NCI-H2196 (cell line): ENCODE measurements at regions not wholly inside any gene's neighbourhood (a gene's known extent, or its start where the extent isn't known, plus 50 kb on each side); places are given as distances from the start of the nearest gene placed in this dataset.

Source experiments
- DNase-seq: peaks from one replicate; lab custom pipeline; 2025; ENCODE audit not compliant: unreplicated experiment; lab: John Stamatoyannopoulos, UW

DNA sequence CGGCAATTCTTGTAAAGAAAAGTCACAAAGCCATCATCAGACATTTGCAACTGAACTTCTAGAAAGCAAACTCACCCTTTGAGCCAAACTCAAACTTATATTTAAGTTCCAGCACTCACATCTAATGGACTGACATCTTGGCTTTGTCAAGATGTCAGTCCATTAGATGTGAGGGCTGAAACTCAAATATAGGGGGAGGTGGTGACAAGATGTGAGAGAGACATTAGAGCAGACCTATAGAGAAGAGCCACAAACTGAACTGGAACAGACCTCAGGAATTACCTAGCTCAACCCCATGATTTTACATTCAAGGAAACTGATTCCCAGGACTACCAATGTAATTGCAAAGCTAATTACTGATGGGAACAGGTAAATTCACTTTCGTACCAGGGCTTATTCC is 543.8 kb downstream of the TNS1 start:
- no peak for DNase-seq

DNA sequence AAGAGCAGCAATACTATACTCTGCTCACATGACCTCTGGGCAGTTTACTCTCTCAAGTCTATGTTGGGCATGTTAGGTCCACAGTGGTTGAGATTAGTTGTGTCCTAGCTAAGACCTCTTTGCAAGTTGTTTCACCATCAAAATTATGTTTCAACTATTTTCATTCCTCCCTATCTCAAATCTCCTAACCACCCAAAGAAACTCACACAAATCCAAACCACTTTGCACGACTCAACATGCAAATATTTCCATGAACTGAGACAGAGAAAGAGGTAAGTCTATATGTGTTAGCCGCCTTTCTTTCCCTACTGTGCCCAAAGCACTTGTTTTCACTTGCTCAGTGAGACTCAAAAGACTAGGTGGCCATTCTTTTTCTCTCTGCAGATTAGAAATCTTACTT is 546.8 kb downstream of the TNS1 start:
- no peak for DNase-seq

DNA sequence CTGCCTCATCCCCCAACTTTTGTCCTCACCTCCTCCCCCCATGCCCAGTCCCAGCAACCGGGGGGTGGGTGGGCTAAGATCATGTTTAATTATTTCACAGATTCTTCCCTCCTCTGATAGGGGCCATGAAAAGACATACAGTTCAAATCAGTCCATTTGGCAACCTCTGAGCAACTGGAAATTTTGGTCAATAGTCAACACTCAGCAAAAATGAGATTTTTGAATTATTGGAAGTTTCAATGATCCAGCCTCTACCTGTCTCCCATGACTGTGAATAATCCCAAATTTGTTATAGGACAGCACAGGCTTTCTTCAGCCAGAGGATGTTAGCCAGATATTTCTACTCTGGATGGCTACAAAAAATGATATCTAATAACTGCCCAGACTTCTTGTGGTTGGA is 549.9 kb downstream of the TNS1 start:
- DNase-seq: no peak

DNA sequence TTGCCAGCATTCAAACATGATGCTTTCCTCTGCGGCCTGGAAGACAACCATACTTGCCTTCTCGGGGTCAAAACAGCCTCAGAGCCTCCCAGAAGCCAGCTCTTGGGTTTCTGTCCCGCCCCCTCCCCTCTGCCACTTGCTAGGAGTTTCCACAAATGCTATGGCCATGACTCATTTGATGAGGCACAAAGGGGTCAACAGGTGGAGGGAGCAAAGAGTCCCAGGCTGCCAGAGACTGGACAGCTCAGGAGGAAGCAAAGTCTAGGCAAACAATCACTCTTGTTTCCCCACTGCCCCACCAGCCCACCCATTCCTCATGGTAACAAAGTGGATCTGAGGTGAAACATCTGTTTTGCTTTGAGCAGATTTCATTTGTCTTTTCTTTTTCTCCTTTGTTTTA is 551.1 kb downstream of the TNS1 start:
- DNase-seq: no peak

DNA sequence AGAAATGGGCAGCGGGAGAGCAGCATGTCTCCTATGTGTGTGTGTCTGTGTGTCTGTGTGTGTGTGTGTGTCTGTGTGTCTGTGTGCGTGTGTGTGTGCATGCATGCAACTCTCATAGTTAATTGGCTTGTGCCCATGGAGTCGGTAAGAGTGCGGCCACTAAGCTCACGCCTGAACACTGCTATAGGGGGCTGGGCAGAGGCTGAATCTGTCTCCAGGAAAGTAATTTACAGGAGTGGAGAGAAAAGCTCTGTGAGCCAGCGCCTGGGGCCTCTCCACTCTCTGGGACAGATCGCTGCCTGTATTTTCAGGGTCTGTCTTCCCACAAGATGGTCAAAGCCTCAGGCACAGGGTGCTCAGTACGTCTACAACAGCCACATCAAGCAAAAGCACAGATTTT is 553.4 kb downstream of the TNS1 start:
- no peak for DNase-seq

DNA sequence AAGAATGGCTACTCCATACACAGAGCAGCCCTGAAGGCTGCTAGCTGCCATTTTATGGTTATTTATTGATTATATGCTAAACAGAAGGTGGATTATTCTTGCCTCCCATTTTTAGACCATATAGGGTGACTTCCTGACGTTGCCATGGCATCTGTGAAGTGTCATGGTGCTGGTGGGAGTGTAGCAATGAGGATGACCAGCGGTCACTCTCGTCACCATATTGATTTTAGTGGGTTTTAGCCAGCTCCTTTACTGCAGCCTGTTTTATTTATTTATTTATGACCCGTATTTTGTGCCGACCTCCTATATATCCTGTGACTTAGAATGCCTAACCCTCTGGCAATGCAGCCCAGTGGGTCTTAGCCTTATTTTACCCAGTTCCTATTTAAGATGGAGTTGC is 553.9 kb downstream of the TNS1 start:
- no peak for DNase-seq

DNA sequence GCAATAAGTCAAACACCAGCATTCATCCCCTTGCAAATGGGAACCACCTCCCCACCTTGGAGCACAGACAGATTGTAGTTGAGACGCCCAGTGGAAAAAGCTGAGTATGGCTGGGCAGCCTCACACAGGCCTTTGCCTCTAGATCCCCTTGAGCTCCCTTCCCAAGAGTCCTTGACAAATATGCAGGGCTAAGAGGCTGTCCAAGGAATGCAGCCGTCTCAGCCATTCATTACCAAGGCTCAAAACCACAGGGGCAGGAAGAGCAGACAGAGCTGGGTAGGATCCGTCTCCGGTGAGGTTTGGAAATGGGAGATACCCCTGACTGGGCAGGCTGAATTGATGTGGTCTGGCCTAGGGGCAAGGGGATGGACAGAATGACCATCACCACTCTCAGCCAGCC is 557.1 kb downstream of the TNS1 start:
- no peak for DNase-seq

DNA sequence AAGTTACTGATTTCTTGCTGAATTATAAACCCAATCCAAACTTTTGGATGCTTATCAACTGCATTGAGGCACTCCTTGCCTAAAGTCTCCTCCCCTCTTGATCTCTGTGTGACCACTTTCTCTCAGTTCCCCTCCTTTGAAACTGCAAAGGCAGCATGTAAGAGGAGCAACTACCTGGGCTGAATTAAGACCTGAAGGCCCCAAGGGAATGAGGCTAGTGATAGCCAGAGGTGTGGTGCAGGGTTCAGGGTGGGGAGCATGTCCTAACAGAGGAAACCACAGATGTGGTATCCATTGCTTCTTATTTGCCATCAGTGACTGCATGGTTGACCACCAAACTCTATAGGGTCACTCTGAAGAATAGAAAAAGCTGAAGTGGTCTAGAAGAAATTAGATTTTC is 557.9 kb downstream of the TNS1 start:
- no peak for DNase-seq

DNA sequence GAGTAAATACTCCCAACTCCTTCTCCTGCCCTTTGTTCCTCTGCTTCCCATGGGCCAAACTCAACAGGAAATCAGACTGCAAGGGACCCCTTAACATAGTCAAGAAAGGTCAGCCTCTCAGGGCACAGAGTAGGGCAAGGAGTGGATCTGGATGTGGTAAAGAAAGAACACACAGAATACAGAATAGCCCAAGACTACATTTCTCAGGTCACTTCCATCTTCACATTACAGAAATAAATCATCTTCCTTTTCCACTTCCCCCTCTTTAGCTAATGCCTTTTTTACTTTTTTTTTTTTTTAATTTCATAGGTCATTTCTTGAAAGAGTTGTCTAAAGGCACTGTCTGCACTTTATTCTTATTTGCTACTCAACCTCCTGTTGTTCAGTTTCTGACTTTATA is 558.3 kb downstream of the TNS1 start:
- no peak for DNase-seq

DNA sequence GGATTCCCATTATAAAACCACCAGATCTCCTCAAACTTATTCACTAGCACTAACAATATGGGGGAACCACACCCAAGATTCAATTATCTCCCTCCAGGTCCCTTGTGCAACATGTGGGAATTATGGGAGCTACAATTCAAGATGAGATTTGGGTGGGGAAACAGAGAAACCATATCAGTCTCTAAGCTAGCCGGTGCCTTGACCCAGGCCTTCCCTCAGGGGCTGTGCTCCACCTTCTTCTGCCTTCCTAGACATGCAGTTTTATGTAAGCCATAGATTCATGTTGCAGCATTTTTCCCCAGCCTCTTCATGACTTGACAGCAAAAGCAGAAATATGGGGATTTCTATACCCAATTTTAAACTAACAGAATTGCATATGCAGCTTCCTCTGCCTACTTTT is 559.2 kb downstream of the TNS1 start:
- no peak for DNase-seq

DNA sequence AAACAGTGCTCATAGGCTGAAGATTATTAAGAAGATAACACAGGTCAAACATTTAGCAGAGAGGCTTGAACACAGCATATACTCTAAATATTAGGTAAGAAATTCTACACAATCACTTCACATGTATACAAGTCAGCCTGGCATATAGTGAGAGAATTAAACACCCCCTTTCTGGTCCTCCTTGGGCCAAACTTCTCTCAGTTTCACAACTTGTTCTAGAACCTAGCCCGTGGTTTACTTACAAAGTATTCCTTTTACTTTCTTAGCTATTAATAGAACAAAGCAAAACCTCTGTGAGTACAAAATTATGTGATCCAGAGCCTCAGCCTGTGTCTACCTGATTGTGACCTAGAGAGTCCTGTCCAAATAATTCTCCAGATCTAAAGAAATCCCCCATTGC is 562.8 kb downstream of the TNS1 start:
- no peak for DNase-seq

DNA sequence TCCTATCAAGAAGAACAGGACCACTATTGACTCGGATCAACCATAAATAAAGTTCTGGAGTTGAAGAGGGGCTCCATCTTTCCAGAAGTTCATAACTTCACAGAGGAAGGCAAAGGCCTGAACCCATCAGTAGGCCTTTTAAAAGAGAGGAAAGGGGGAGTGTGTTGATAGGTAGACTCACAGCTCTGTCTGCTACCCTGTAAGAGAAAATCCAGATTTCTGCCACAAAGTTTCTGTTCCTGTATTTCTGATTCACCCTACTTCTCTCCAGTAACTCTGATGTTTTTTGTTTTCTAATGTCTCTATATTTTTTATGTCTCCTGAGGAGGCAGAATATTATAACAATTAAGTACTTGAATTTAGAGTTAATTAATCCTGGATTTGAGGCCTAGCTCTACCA is 564.0 kb downstream of the TNS1 start:
- DNase-seq: no peak

DNA sequence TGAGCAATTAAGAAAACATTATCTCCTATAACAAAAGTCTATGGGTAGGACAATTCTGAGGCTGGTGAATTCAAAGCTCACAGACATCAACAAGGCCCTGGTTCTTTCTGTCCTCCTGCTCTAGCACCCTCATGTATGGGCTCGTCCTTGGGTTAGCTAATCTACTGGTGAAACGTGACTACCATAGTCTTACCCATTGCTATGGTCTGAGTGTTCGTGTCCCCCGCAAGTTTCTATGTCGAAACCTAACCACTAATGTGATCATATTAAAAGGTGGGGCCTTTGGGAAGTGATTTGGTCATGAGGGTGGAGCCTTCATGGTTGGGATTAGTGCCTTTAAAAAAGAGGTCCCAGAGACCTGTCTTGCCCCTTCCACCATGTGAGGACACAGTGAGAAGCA is 564.7 kb downstream of the TNS1 start:
- no peak for DNase-seq

DNA sequence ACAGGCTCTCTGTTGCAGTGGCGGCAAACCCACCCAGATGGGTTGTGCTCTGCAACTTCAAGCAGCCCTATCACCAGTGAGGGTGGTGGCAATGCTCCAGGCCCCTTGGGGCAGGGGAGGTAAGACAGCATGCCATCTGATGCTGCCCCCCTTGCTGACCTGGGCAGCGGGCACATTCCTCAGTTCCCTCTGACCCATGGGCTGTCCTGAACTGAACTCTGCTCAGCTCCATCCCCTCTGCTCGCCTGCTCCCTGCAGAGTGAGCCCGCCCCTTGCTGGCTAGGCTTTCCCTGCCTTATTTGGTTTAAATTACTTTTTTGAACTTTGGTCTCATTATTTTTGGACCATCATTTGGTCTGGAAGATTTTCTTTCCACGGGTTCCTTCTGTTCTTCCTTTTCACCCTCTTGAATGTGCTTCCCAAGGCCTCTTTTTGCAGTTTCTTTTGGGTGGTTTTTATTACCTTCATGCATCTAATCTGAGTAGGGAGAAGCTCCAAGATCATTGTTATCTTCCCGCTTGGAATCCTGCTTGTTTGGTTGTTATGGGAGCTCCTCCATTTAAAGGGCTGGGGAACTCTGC is 565.4 kb downstream of the TNS1 start:
- no peak for DNase-seq

DNA sequence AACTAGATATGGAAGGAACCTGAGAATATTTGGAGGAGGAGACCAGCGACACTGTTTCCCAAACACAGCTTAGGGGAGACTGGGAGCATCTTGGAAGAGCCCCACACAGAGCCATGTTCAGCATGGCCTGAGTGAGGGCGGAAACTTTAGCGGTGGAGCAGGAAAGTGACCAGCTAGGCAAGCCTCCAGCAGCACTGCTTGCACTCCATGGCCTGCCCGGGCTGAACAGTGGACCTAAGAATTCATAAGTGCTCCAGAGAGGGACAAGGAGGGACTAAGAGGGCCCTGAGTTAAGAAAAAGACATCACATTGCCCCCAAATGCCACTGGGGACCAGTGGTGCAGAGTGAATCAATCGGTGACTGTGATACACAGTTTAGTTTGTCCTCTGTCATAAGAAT is 566.4 kb downstream of the TNS1 start:
- DNase-seq: no peak

DNA sequence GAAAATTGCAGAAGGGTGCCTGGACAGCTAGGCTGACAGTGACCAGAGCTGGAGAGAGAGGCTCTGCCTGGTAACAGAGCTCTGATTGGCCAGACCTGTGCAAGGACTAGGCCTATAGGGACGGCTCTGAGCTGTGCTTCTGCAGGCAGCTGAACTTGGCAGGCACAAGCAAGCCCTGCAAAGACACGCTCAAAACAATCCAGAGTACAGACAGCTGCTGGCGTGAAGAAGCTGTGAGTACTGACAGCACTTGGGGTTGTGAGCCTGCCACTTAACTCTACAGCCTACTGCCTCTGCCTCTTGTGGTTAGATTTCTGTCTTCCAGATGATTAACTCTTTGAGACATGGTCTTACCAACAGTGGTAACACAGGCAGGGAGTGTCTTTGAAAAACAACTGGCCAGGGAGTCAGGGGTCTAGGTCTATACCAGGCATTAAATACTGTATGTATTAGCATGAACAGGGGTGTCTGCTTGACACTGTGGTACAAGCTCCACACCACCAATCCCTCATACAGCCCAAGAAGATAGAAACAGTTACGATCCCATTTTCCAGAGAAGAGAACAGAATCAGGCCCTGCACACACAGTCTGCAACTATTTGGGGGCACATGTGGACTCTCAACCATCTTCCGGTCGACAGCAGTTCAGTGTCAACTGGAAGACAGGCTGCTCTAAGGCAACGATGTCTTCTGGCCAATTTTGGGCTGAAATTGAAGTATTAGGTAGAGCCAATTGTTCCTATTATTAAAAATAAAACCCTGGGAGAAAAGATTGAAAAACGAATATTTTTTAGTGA is 568.4 kb downstream of the TNS1 start:
- DNase-seq: peak; percentile 87

DNA sequence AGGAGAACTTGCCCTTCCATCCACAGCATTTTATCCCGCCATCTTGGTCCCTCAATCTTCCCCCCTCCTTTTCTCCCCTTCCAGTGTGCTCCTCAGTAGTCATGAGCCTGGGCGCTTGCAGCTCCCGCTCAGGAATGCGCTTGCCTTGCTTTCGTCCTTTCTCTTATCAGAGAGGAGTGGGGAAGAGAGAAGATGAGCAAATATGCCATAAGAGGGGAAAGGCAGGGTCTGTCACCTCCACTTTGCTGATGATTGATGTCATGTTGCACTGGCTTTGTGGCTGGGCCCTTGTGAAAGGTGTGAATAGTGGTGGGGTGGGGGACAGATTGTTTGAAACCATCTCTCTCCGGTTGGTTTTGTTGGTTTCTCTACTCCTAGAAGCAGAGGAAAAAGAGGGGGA is 569.3 kb downstream of the TNS1 start:
- no peak for DNase-seq

DNA sequence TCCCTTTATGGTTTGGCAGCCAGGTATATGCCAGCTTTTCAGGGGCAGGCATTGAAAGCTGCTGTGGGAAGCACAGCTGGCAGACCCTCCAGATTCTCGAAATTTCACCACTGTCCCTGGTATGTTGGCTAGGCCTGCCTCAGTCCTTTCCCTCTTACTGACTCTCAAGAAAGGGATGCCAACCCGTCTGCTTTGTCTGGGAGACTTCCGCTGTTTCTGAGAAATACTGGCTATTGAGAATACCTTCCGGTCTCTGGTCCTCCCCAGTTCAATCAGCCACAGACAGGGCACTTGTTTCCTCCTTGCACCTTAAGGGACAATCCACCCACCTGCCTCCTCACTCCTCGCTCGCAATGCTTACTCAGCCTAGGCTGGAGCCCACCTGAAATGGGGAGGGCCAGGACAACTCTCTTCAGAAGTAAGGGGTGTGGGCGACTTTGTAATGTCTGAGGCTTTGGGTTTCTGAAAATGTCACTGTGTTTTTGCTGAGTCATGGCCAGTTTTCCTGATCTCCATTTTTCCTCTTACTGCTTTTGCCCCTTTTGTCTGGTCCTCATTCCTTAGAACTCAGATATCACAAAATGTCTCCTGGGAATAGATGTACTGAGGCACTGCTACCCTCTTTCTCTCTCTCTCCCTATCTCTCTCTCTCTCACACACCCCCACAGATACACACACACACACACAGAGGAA is 571.1 kb downstream of the TNS1 start:
- no peak for DNase-seq

DNA sequence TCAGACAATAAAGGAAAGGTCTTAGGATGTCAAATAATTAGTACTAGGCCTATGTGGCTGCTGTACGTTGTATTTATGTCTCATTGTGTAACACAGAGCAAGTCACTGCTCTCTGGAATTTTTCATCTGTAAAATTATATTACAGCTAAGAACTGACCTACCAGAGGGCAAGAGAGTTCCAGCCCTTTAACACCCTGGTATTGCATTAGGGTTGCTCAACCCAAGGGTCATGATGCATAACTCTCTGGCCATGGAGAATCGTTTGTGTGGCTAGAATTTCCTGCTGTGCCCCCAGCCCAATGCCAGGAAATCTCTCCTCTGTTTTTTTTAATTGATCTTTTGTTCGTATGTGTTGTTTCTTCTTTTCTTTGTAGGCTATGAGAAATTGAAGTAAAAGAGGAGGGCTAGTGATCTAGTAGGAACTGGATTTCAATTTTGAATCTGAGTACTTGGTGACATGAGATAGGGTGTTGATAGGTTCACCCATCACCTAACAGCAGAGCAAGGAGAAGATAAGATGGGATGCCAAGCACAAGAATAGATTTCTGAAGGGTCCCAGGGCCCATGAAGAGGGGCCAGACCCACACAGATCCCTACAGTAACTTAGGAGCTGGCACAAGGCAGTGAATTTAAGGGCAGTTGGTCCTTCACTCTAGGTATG is 571.2 kb upstream of the TNP1 start:
- no peak for DNase-seq

DNA sequence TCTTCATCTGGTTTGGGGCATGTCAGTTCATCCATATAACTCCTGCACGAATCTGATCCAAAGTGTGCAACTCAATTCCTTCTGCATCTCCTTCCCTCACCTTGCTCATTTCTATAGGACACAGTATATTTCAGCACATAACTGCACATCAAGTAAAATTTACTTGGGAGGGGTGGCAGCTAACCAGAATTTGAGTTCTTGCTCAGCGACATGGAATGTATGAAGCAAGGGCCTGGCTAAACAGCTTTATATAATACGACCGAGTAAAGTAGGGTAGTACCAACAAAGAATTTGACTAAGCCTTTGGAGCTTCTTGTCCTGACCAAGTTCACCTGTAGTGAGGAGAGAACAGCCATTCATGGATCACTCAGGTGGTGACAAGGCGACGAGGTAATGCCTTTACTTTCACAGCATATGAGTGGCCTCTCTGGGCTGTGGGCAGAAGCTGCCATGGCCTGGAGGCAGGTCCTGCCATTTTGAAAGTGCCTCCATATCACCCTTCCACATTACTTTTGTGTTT is 570.2 kb upstream of the TNP1 start:
- no peak for DNase-seq

DNA sequence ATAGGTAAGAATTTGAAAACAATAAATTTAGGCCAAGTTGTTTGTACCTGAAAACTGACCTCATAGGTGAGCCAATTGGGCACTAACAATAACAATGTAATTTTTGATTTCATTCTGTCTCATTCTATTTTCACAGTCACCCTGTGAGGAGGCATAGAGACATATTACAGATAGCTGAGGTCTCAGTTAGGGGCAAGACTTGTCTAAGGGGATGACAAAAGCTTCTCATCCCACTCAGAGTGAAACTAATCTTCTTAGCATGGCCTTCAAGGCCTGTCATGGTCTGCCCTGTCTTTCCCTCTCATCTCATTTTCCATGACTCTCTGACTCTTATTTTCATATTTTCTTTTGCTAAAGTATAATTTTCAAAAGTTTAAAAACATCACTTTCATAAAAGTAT is 562.0 kb upstream of the TNP1 start:
- DNase-seq: no peak

DNA sequence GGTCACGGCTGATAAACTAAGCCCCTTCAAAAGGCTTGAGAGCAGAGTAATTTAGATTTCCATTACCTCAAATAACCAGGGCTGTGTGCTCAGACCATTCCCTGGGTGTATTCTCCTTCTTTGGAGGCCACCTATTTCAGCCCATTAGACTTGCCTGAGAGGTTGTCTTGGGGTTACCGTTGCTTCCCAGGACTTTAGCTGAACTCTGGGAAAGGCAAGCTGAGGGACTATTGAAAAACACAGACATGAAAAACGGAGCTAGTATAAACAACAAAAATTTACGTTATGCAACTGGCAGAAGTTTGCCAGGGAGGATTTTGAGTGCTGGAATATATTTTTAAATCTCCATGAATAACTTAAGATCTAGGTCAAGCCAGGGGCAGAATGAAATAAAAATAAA is 561.0 kb upstream of the TNP1 start:
- DNase-seq: no peak
